Esophagus muscularis mucosa (tissue), 4 donors: ENCODE measurements at regions not wholly inside any gene's neighbourhood (a gene's known extent, or its start where the extent isn't known, plus 50 kb on each side); places are given as distances from the start of the nearest gene placed in this dataset.

Experiments
- DNase-seq: peaks from one replicate; pipeline ENCODE4 v3.0.0-alpha.2; 2017; ENCODE audit errors: extremely low spot score
- H3K27ac ChIP-seq, 4 donors: fragments of 200-600 bp; sonication (generic); replicated peaks in 1 of 4; 1 replicate in 3 of 4; 2 replicates in 1 of 4; pipeline ENCODE4 v1.5.1; 2016 to 2019; ENCODE audit warnings: mild to moderate bottlenecking in 1 of 4
- H3K27me3 ChIP-seq, 4 donors: fragments of 200-600 bp; sonication (generic); one replicate each; pipeline versions ENCODE4 v1.5.1 to v1.6.0; 2016 to 2019
- H3K36me3 ChIP-seq, 4 donors: fragments of 200-600 bp; sonication (generic); one replicate each; pipeline ENCODE4 v1.5.1; 2016 to 2019
- H3K4me1 ChIP-seq, 4 donors: fragments of 200-600 bp; sonication (generic); one replicate each; pipeline ENCODE4 v1.5.1; 2016 to 2019
- H3K4me3 ChIP-seq, 4 donors: fragments of 200-600 bp; sonication (generic); 1 replicate in 2 of 4; 2 replicates in 2 of 4; pipeline ENCODE4 v1.5.1; 2016 to 2019; ENCODE audit warnings: mild to moderate bottlenecking in 4 of 4, moderate library complexity in 1 of 4
- H3K9me3 ChIP-seq, 4 donors: fragments of 200-600 bp; sonication (generic); 1 replicate in 3 of 4; 2 replicates in 1 of 4; pipeline ENCODE4 v1.5.1; 2016 to 2019
- CTCF ChIP-seq, 3 experiments: fragments of 200-600 bp in 2 of 3; fragments of 450-650 bp in 1 of 3; sonication (generic) in 2 of 3; IDR thresholded peaks; one replicate each; pipeline ENCODE4 v1.5.1; 2017 to 2019; ENCODE audit warnings: antibody characterized with exemption in 3 of 3, mild to moderate bottlenecking in 2 of 3, moderate library complexity in 1 of 3
- EP300 ChIP-seq: sonication (generic); formaldehyde crosslinking; IDR thresholded peaks from one replicate; pipeline ENCODE4 v1.6.1; 2017; ENCODE audit warnings: antibody characterized with exemption
- POLR2A ChIP-seq: fragments of 450-650 bp; IDR thresholded peaks from one replicate; pipeline ENCODE4 v1.6.1; 2017; ENCODE audit warnings: antibody characterized with exemption, moderate library complexity, mild to moderate bottlenecking, low read depth
- POLR2AphosphoS5 ChIP-seq, 2 donors: sonication (generic); formaldehyde crosslinking; IDR thresholded peaks; one replicate each; pipeline ENCODE4 v1.6.1; 2017; ENCODE audit warnings: antibody characterized with exemption in 2 of 2
- WGBS: methylation state at CpG from one replicate; pipeline ENCODE4 v1.1.5; 2018; 5-methylcytosine and 5-hydroxymethylcytosine counted together
- intact Hi-C: fragments of 100-400 bp; cut with DNase I; formaldehyde crosslinking; loops from one replicate; pipeline ENCODE4 v1.15.1; 2023

GRCh38 chr13:69194130-69194529 lies 913.5 kb upstream of the ATXN8OS start:
- no peak for TF ChIP-seq CTCF (IDR thresholded peaks at IDR 0.05)
- no peak for TF ChIP-seq POLR2AphosphoS5 (IDR thresholded peaks at IDR 0.05)
- no peak for TF ChIP-seq POLR2A
- TF ChIP-seq EP300, result no peak
- H3K27ac ChIP-seq, result no peak overlapping the region
- no peak for DNase-seq
- 90% methylated on average over 1 of the region's 1 CpG for WGBS
- H3K4me3 ChIP-seq, result no peak overlapping the region
- intact Hi-C loops, result no loop called here
- no peaks in the 10 kb centered on the region for H3K36me3 ChIP-seq
- no peaks in the 10 kb centered on the region for H3K4me1 ChIP-seq
- H3K27me3 ChIP-seq, result no peaks in the 10 kb centered on the region
- H3K9me3 ChIP-seq, result no peaks in the 10 kb centered on the region

GRCh38 chr13:69180034-69180433 lies 927.6 kb upstream of the ATXN8OS start:
- Histone ChIP-seq H3K4me3 (no peak overlapping the region), H3K4me1 (no peaks in the 10 kb centered on the region), H3K27me3 (no peaks in the 10 kb centered on the region), H3K27ac (no peak overlapping the region), H3K36me3 (no peaks in the 10 kb centered on the region), H3K9me3 (no peaks in the 10 kb centered on the region)
- WGBS, result 69% methylated on average over 5 of the region's 5 CpGs
- no peak for TF ChIP-seq POLR2AphosphoS5 (IDR thresholded peaks at IDR 0.05)
- no peak for TF ChIP-seq POLR2A
- no peak for TF ChIP-seq EP300
- TF ChIP-seq CTCF (IDR thresholded peaks at IDR 0.05), result no peak
- no peak for DNase-seq
- intact Hi-C loops, result no loop called here

GRCh38 chr13:69178000-69178399 lies 929.6 kb upstream of the ATXN8OS start:
- WGBS, result 89% methylated on average over 1 of the region's 1 CpG
- no peak overlapping the region for H3K4me3 ChIP-seq
- H3K4me1 ChIP-seq, result no peaks in the 10 kb centered on the region
- no peaks in the 10 kb centered on the region for H3K9me3 ChIP-seq
- intact Hi-C loops, result no loop called here
- DNase-seq, result no peak
- H3K27ac ChIP-seq, result no peak overlapping the region
- H3K36me3 ChIP-seq, result no peaks in the 10 kb centered on the region
- H3K27me3 ChIP-seq, result no peaks in the 10 kb centered on the region
- TF ChIP-seq CTCF (IDR thresholded peaks at IDR 0.05), result no peak
- no peak for TF ChIP-seq POLR2A
- no peak for TF ChIP-seq POLR2AphosphoS5 (IDR thresholded peaks at IDR 0.05)
- TF ChIP-seq EP300, result no peak

DNA sequence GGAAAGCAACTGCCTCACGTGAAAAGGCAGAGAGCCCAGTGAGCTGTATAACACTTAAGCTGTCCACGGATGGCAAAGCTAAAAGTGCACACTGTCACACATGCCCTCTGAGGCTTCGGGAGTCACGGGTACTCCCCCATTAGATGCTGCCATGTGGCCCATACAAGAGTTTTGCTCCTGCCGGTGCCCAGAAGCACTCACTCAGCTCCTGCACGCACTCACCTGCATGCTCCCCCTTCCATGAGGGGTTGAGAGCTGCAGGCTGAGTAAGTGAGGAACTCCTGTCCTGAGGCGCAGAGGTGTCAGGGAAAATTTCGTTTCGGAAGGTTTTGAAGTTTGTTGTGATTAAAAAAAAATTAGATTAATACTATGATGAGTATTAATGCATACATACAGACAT lies 939.2 kb upstream of the ATXN8OS start:
- no peak overlapping the region for H3K27ac ChIP-seq
- H3K9me3 ChIP-seq, result peaks cover 0 to 5% (median 0%) of the 10 kb centered on the region in 4 donors
- H3K36me3 ChIP-seq, result no peaks in the 10 kb centered on the region
- 84% methylated on average over 7 of the region's 9 CpGs for WGBS
- TF ChIP-seq POLR2A (no peak), CTCF (IDR thresholded peaks at IDR 0.05) (no peak), EP300 (no peak), POLR2AphosphoS5 (IDR thresholded peaks at IDR 0.05) (no peak)
- intact Hi-C loops, result no loop called here
- no peak overlapping the region for H3K4me3 ChIP-seq
- DNase-seq, result no peak
- no peaks in the 10 kb centered on the region for H3K27me3 ChIP-seq
- H3K4me1 ChIP-seq, result no peaks in the 10 kb centered on the region

- H3K4me1 ChIP-seq, result no peaks in the 10 kb centered on the region
- no peaks in the 10 kb centered on the region for H3K9me3 ChIP-seq
- H3K27ac ChIP-seq, result no peak overlapping the region
- no peak for TF ChIP-seq EP300
- TF ChIP-seq POLR2A, result no peak
- no peak for TF ChIP-seq POLR2AphosphoS5 (IDR thresholded peaks at IDR 0.05)
- no peak for TF ChIP-seq CTCF (IDR thresholded peaks at IDR 0.05)
- no peak overlapping the region for H3K4me3 ChIP-seq
- DNase-seq, result no peak
- H3K36me3 ChIP-seq, result no peaks in the 10 kb centered on the region
- no peaks in the 10 kb centered on the region for H3K27me3 ChIP-seq
- WGBS, result 64% methylated on average over 2 of the region's 2 CpGs
- intact Hi-C loops, result no loop called here
Measured at GRCh38 chr13:69155136-69155535, 952.5 kb upstream of the ATXN8OS start.
